ENCODE measurements at regions not wholly inside any gene's neighbourhood (a gene's known extent, or its start where the extent isn't known, plus 50 kb on each side); places are given as distances from the start of the nearest gene placed in this dataset.

- TF ChIP-seq CTCF (conservative IDR thresholded peaks at IDR 0.05) (no peak), ZFX (IDR thresholded peaks at IDR 0.05) (no peak)
Measured at GRCh38 chr4:180336494-180337090, 1906.6 kb upstream of the TENM3 start.

All from C4-2B (cell line).